SK-N-SH (cell line): ENCODE measurements at regions not wholly inside any gene's neighbourhood (a gene's known extent, or its start where the extent isn't known, plus 50 kb on each side); places are given as distances from the start of the nearest gene placed in this dataset.

ENCODE experiments used
- CTCF ChIA-PET: fragments of 300-600, 350-600 bp; formaldehyde crosslinking; extraction: SDS; loops from one replicate; lab custom pipeline; 2021; lab: Yijun Ruan, JAX
- POLR2A ChIA-PET: fragments of 350-600 bp; sonication (Branson Sonifier 250); formaldehyde crosslinking; extraction: SDS; loops from one replicate; lab custom pipeline; 2020; ENCODE audit warnings: antibody characterized with exemption, inconsistent platforms; lab: Yijun Ruan, JAX
- DNase-seq: peaks from one replicate; pipeline ENCODE4 v3.0.0; 2012
- H2AFZ ChIP-seq: fragments of 200-600 bp; sonication (generic); 2 replicates; pipeline ENCODE4 v1.8.1; 2016; ENCODE audit warnings: antibody characterized with exemption, mild to moderate bottlenecking, low read depth
- H3F3A ChIP-seq: fragments of 200-600 bp; sonication (generic); replicated peaks from 2 replicates; pipeline ENCODE3; 2016; ENCODE audit warnings: antibody characterized with exemption, mild to moderate bottlenecking; ENCODE audit not compliant: insufficient read depth
- H3K27ac ChIP-seq, 2 experiments: fragments of 200-500 bp in 1 of 2; fragments of 200-600 bp in 1 of 2; sonication (Bioruptor generic) in 1 of 2; sonication (generic), shearing (Covaris generic) in 1 of 2; 2 replicates each; pipeline versions ENCODE4 v1.5.1 to v1.6.1; 2014 to 2016; ENCODE audit warnings: low read depth in 2 of 2, inconsistent platforms in 1 of 2, low read length in 1 of 2, mild to moderate bottlenecking in 1 of 2, mixed read lengths in 1 of 2
- H3K27me3 ChIP-seq: fragments of 200-600 bp; sonication (generic), shearing (Covaris generic); 2 replicates; pipeline ENCODE4 v1.6.1; 2016; ENCODE audit warnings: mixed run types; ENCODE audit not compliant: insufficient read depth
- H3K36me3 ChIP-seq, 2 experiments: fragments of 200-500 bp in 1 of 2; fragments of 200-600 bp in 1 of 2; sonication (Bioruptor generic) in 1 of 2; sonication (generic) in 1 of 2; replicated peaks in 1 of 2; 2 replicates each; pipeline versions ENCODE3 to v1.5.1; 2014 to 2016; ENCODE audit warnings: low read length in 1 of 2, mild to moderate bottlenecking in 1 of 2; ENCODE audit not compliant: insufficient read depth in 2 of 2, control insufficient read depth in 1 of 2
- H3K4me1 ChIP-seq, 2 experiments: fragments of 200-500 bp in 1 of 2; fragments of 200-600 bp in 1 of 2; sonication (Bioruptor generic) in 1 of 2; sonication (generic), shearing (Covaris generic) in 1 of 2; 2 replicates each; pipeline versions ENCODE4 v1.5.1 to v1.6.1; 2014 to 2016; ENCODE audit warnings: low read depth in 1 of 2, low read length in 1 of 2, mixed run types in 1 of 2; ENCODE audit not compliant: insufficient read depth in 2 of 2, control insufficient read depth in 1 of 2
- H3K4me2 ChIP-seq: fragments of 200-600 bp; sonication (generic), shearing (Covaris generic); 2 replicates; pipeline ENCODE4 v1.6.1; 2017; ENCODE audit warnings: mixed run types
- H3K4me3 ChIP-seq, 2 experiments: fragments of 200-500 bp in 1 of 2; fragments of 200-600 bp in 1 of 2; sonication (Bioruptor generic) in 1 of 2; sonication (generic), shearing (Covaris generic) in 1 of 2; 2 replicates each; pipeline versions ENCODE4 v1.5.1 to v1.8.1; 2014 to 2016; ENCODE audit warnings: low read depth in 2 of 2, inconsistent platforms in 1 of 2, low read length in 1 of 2, mild to moderate bottlenecking in 1 of 2, mixed read lengths in 1 of 2, moderate library complexity in 1 of 2
- H3K79me2 ChIP-seq: fragments of 200-600 bp; sonication (generic); 2 replicates; pipeline ENCODE4 v1.8.1; 2017; ENCODE audit warnings: mild to moderate bottlenecking; ENCODE audit not compliant: insufficient read depth
- H3K9ac ChIP-seq: fragments of 200-600 bp; sonication (generic); 2 replicates; pipeline ENCODE4 v1.6.1; 2017; ENCODE audit warnings: mixed run types
- H3K9me2 ChIP-seq: fragments of 200-600 bp; sonication (generic); 2 replicates; pipeline ENCODE4 v1.6.1; 2017; ENCODE audit warnings: mixed run types
- H3K9me3 ChIP-seq: fragments of 200-600 bp; sonication (generic); 2 replicates; pipeline ENCODE4 v1.6.1; 2017; ENCODE audit warnings: mixed run types, mild to moderate bottlenecking, moderate library complexity
- H4K20me1 ChIP-seq: fragments of 200-600 bp; sonication (generic); 2 replicates; pipeline ENCODE4 v1.6.1; 2017; ENCODE audit warnings: mild to moderate bottlenecking, mixed run types; ENCODE audit not compliant: insufficient read depth
- CHD2 ChIP-seq: fragments of 150-350 bp; IDR thresholded peaks from 2 replicates; pipeline ENCODE4 v1.6.1; 2018; ENCODE audit warnings: low read length; ENCODE audit not compliant: partially characterized antibody
- ELF1 ChIP-seq: IDR thresholded peaks from 2 replicates; pipeline ENCODE4 v1.4.0; 2012
- EP300 ChIP-seq, 2 experiments: IDR thresholded peaks; 2 replicates each; pipeline versions ENCODE4 v1.4.0 to v1.6.1; 2012; ENCODE audit warnings: borderline replicate concordance in 1 of 2, low read depth in 1 of 2, low read length in 1 of 2
- FOXJ3 ChIP-seq: sonication (generic); formaldehyde crosslinking; IDR thresholded peaks from 2 replicates; pipeline ENCODE4 v1.5.1; 2020; ENCODE audit warnings: mild to moderate bottlenecking, missing genetic modification reagents
- FOXM1 ChIP-seq: IDR thresholded peaks from 2 replicates; pipeline ENCODE4 v1.4.0; 2012; ENCODE audit warnings: low read depth, mild to moderate bottlenecking
- GABPA ChIP-seq: IDR thresholded peaks from 2 replicates; pipeline ENCODE4 v1.4.0; 2012; ENCODE audit warnings: low read depth, mild to moderate bottlenecking
- GATA2 ChIP-seq: sonication (generic); formaldehyde crosslinking; IDR thresholded peaks from 2 replicates; pipeline ENCODE4 v1.5.0; 2020; ENCODE audit warnings: mild to moderate bottlenecking, missing genetic modification reagents
- IRF3 ChIP-seq: fragments of 150-350 bp; IDR thresholded peaks from 2 replicates; pipeline ENCODE4 v1.6.1; 2016; ENCODE audit warnings: mild to moderate bottlenecking, low read depth, low read length
- NFIC ChIP-seq: IDR thresholded peaks from 2 replicates; pipeline ENCODE4 v1.4.0; 2012; ENCODE audit warnings: borderline replicate concordance
- NRF1 ChIP-seq: IDR thresholded peaks from 2 replicates; pipeline ENCODE4 v1.6.1; 2012; ENCODE audit warnings: low read depth, mild to moderate bottlenecking, low read length
- PBX3 ChIP-seq: IDR thresholded peaks from 2 replicates; pipeline ENCODE4; 2012
- POLR2AphosphoS5 ChIP-seq: IDR thresholded peaks from 2 replicates; pipeline ENCODE4 v1.6.1; 2012; ENCODE audit warnings: low read depth, low read length
- RAD21 ChIP-seq: IDR thresholded peaks from 2 replicates; pipeline ENCODE4 v1.6.1; 2012; ENCODE audit warnings: mild to moderate bottlenecking, low read length
- REST ChIP-seq: IDR thresholded peaks from 2 replicates; pipeline ENCODE4 v1.6.1; 2012; ENCODE audit warnings: mild to moderate bottlenecking, low read depth, low read length, moderate library complexity
- RFX5 ChIP-seq: IDR thresholded peaks from 2 replicates; pipeline ENCODE4 v1.6.1; 2012; ENCODE audit warnings: mild to moderate bottlenecking, improper control_type of control experiment, low read length
- SIN3A ChIP-seq: IDR thresholded peaks from 2 replicates; pipeline ENCODE4 v1.6.1; 2012; ENCODE audit warnings: low read depth, mild to moderate bottlenecking, low read length, moderate library complexity, borderline replicate concordance
- ZBTB33 ChIP-seq: IDR thresholded peaks from 2 replicates; pipeline ENCODE4 v1.4.0; 2012; ENCODE audit warnings: low read depth, borderline replicate concordance
- WGBS: methylation state at CpG from one replicate; pipeline ENCODE4 v1.1.6; 2017; ENCODE audit warnings: low lambda C conversion rate; 5-methylcytosine and 5-hydroxymethylcytosine counted together

- no peak overlapping the region for H3K4me2 ChIP-seq
- DNase-seq: no peak
- H3K9me2 ChIP-seq: no peaks in the 10 kb centered on the region
- POLR2A ChIA-PET: no interaction called here
- H3K9me3 ChIP-seq: no peaks in the 10 kb centered on the region
- no peaks in the 10 kb centered on the region for H3K4me1 ChIP-seq
- no peaks in the 10 kb centered on the region for H3K79me2 ChIP-seq
- no peaks in the 10 kb centered on the region for H3F3A ChIP-seq
- H4K20me1 ChIP-seq: no peaks in the 10 kb centered on the region
- no peaks in the 10 kb centered on the region; the same call in 1 of the 2 replicates for H3K27me3 ChIP-seq
- TF ChIP-seq RFX5 (no peak), PBX3 (no peak), IRF3 (no peak), GATA2 (CRISPR knock-in tag) (no peak), EP300 (IDR thresholded peaks at IDR 0.05; ENCODE audit: borderline replicate concordance in 1 of 2, low read depth in 1 of 2, low read length in 1 of 2) (no peak), FOXJ3 (CRISPR knock-in tag) (no peak)
- H3K36me3 ChIP-seq: no peaks in the 10 kb centered on the region
- H3K9ac ChIP-seq: no peak overlapping the region
- CTCF ChIA-PET: no interaction called here
- no peak overlapping the region for H2AFZ ChIP-seq
- 13% methylated on average over 5 of the region's 5 CpGs for WGBS
- no peak overlapping the region for H3K4me3 ChIP-seq
- no peak overlapping the region for H3K27ac ChIP-seq
Observed at GRCh38 chr13:39224671-39225240, 186.5 kb downstream of the NHLRC3 start.

GRCh38 chr13:39225860-39226259, 187.6 kb downstream of the NHLRC3 start:
- H3K27ac ChIP-seq: no peak overlapping the region
- H3K4me1 ChIP-seq: no peaks in the 10 kb centered on the region
- H3K9ac ChIP-seq: no peak overlapping the region
- 33% methylated on average over 3 of the region's 4 CpGs for WGBS
- H2AFZ ChIP-seq: no peak overlapping the region
- H3K4me3 ChIP-seq: no peak overlapping the region
- ChIA-PET POLR2A (no interaction called here), CTCF (no interaction called here)
- H4K20me1 ChIP-seq: no peaks in the 10 kb centered on the region
- H3K9me3 ChIP-seq: no peaks in the 10 kb centered on the region
- no peak overlapping the region for H3K4me2 ChIP-seq
- no peaks in the 10 kb centered on the region; the same call in 1 of the 2 replicates for H3K27me3 ChIP-seq
- no peak for DNase-seq
- no peaks in the 10 kb centered on the region for H3K79me2 ChIP-seq
- no peaks in the 10 kb centered on the region for H3K9me2 ChIP-seq
- H3K36me3 ChIP-seq: no peaks in the 10 kb centered on the region
- H3F3A ChIP-seq: no peaks in the 10 kb centered on the region
- TF ChIP-seq CHD2 (no peak), ZBTB33 (no peak), NRF1 (no peak), NFIC (no peak), SIN3A (no peak), IRF3 (no peak), RAD21 (no peak), RFX5 (no peak), FOXM1 (no peak), PBX3 (no peak), REST (no peak), ELF1 (no peak), FOXJ3 (CRISPR knock-in tag) (no peak), POLR2AphosphoS5 (no peak), GABPA (no peak)
